Activated naive CD4-positive, alpha-beta T cell treated with anti-CD3 and anti-CD28 coated beads, Interleukin-2, amount 50 U/mL, for 72 hours (primary cell): ENCODE measurements at regions not wholly inside any gene's neighbourhood (a gene's known extent, or its start where the extent isn't known, plus 50 kb on each side); places are given as distances from the start of the nearest gene placed in this dataset.
"Not testable (repeated sequence)": the region's sequence is repeated elsewhere in the genome, so short reads cannot be mapped to it uniquely, and the experiment has no call there.

ENCODE experiments used
- ATAC-seq, 2 donors: fragments of 150-1000 bp; cut with Tn5 transposase; 2 replicates each; pipeline ENCODE4 v1.10.0; 2021; ENCODE audit warnings: mild to moderate bottlenecking in 2 of 2, moderate library complexity in 2 of 2
- DNase-seq, 2 donors: peaks; one replicate each; pipeline ENCODE4 v3.0.0; 2021 to 2022; ENCODE audit warnings: low spot score in 2 of 2
- H3K27ac Mint-ChIP-seq, 2 donors: one replicate each; pipeline ENCODE4 v1.8.0; 2022; ENCODE audit warnings: mild to moderate bottlenecking in 2 of 2, mixed read lengths in 2 of 2
- H3K36me3 Mint-ChIP-seq, 2 donors: one replicate each; pipeline ENCODE4 v1.8.0; 2022; ENCODE audit warnings: mixed read lengths in 2 of 2
- H3K9me3 Mint-ChIP-seq, 2 donors: one replicate each; pipeline ENCODE4 v1.8.0; 2022; ENCODE audit warnings: mixed read lengths in 2 of 2

GRCh38 chr9:115414561-115414960 lies 296.6 kb upstream of the TNC start:
- ATAC-seq, result no peak
- peaks cover 0 to 4% of the 10 kb centered on the region in 2 donors for H3K36me3 Mint-ChIP-seq

GRCh38 chr9:115415450-115415849 lies 297.5 kb upstream of the TNC start:
- Mint-ChIP-seq H3K27ac (no peak overlapping the region), H3K36me3 (peaks cover 2 to 5% of the 10 kb centered on the region in 2 donors), H3K9me3 (peaks cover under 1 to 4% of the 10 kb centered on the region in 2 donors)
- no peak for ATAC-seq
- no peak for DNase-seq

More at GRCh38 chr9:115414561-115414960, 296.6 kb upstream of the TNC start:
- peaks cover 0 to 7% of the 10 kb centered on the region in 2 donors for H3K9me3 Mint-ChIP-seq
- no peak overlapping the region for H3K27ac Mint-ChIP-seq
- DNase-seq, result no peak

- ATAC-seq (no peak), DNase-seq (no peak)
- H3K9me3 Mint-ChIP-seq, result peaks cover 4% of the 10 kb centered on the region in 2 donors
- no peak overlapping the region for H3K27ac Mint-ChIP-seq
- peaks cover 5 to 9% of the 10 kb centered on the region in 2 donors for H3K36me3 Mint-ChIP-seq
Observed at GRCh38 chr9:115416299-115416698, 298.3 kb upstream of the TNC start.

- H3K9me3 Mint-ChIP-seq, H3K27ac Mint-ChIP-seq, DNase-seq: not testable (repeated sequence)
Observed at GRCh38 chr9:115418181-115418580, 300.2 kb upstream of the TNC start.

GRCh38 chr9:115422932-115423440 lies 305.0 kb upstream of the TNC start:
- DNase-seq (no peak), ATAC-seq (no peak)
- Mint-ChIP-seq H3K27ac (no peak overlapping the region), H3K36me3 (peaks cover 5 to 9% of the 10 kb centered on the region in 2 donors), H3K9me3 (peaks cover 4 to 8% of the 10 kb centered on the region in 2 donors)

More at GRCh38 chr9:115418181-115418580, 300.2 kb upstream of the TNC start:
- ATAC-seq, H3K36me3 Mint-ChIP-seq: not testable (repeated sequence)

- peaks cover 5 to 9% of the 10 kb centered on the region in 2 donors for H3K36me3 Mint-ChIP-seq
- peaks cover 4 to 8% of the 10 kb centered on the region in 2 donors for H3K9me3 Mint-ChIP-seq
- DNase-seq, result no peak
- no peak for ATAC-seq
- no peak overlapping the region for H3K27ac Mint-ChIP-seq
Observed at GRCh38 chr9:115423646-115424045, 305.7 kb upstream of the TNC start.

GRCh38 chr9:115425601-115426000 lies 307.6 kb upstream of the TNC start:
- DNase-seq (no peak), ATAC-seq (no peak)
- peaks cover 2% of the 10 kb centered on the region in 2 donors for H3K36me3 Mint-ChIP-seq
- peaks cover 4 to 6% of the 10 kb centered on the region in 2 donors for H3K9me3 Mint-ChIP-seq
- H3K27ac Mint-ChIP-seq, result no peak overlapping the region

GRCh38 chr9:115437418-115437817 lies 319.5 kb upstream of the TNC start:
- Mint-ChIP-seq H3K9me3 (no peaks in the 10 kb centered on the region), H3K36me3 (no peaks in the 10 kb centered on the region), H3K27ac (no peak overlapping the region)
- DNase-seq (no peak), ATAC-seq (no peak)

- H3K27ac Mint-ChIP-seq, result no peak overlapping the region
- ATAC-seq (no peak), DNase-seq (no peak)
- peaks cover 0 to 6% of the 10 kb centered on the region in 2 donors for H3K9me3 Mint-ChIP-seq
- H3K36me3 Mint-ChIP-seq, result no peaks in the 10 kb centered on the region
Observed at GRCh38 chr9:115439641-115440040, 321.7 kb upstream of the TNC start.

GRCh38 chr9:115442054-115442453 lies 324.1 kb upstream of the TNC start:
- Mint-ChIP-seq H3K9me3 (peaks cover 0 to 6% of the 10 kb centered on the region in 2 donors), H3K36me3 (no peaks in the 10 kb centered on the region), H3K27ac (no peak overlapping the region)
- ATAC-seq (no peak), DNase-seq (no peak)

- peaks cover 0 to 6% of the 10 kb centered on the region in 2 donors for H3K9me3 Mint-ChIP-seq
- H3K36me3 Mint-ChIP-seq, result no peaks in the 10 kb centered on the region
- H3K27ac Mint-ChIP-seq, result no peak overlapping the region
- DNase-seq, result no peak
- no peak for ATAC-seq
Observed at GRCh38 chr9:115443890-115444289, 325.9 kb upstream of the TNC start.

GRCh38 chr9:115444959-115445358 lies 327.0 kb upstream of the TNC start:
- DNase-seq (no peak), ATAC-seq (no peak)
- H3K36me3 Mint-ChIP-seq, result no peaks in the 10 kb centered on the region

GRCh38 chr9:115445655-115446054 lies 327.7 kb upstream of the TNC start:
- Mint-ChIP-seq H3K36me3 (no peaks in the 10 kb centered on the region), H3K9me3 (peaks cover 0 to 6% of the 10 kb centered on the region in 2 donors), H3K27ac (no peak overlapping the region)
- DNase-seq (no peak), ATAC-seq (no peak)

More at GRCh38 chr9:115444959-115445358, 327.0 kb upstream of the TNC start:
- no peak overlapping the region for H3K27ac Mint-ChIP-seq
- H3K9me3 Mint-ChIP-seq, result peaks cover 0 to 6% of the 10 kb centered on the region in 2 donors

- no peak for DNase-seq
- H3K36me3 Mint-ChIP-seq, result peaks cover 0 to 4% of the 10 kb centered on the region in 2 donors
- peaks cover 0 to 5% of the 10 kb centered on the region in 2 donors for H3K9me3 Mint-ChIP-seq
- H3K27ac Mint-ChIP-seq, result no peak overlapping the region
- no peak for ATAC-seq
Observed at GRCh38 chr9:115456515-115456914, 338.6 kb upstream of the TNC start.

- ATAC-seq (no peak), DNase-seq (no peak)
- H3K36me3 Mint-ChIP-seq, result peaks cover 0 to 4% of the 10 kb centered on the region in 2 donors
- no peak overlapping the region for H3K27ac Mint-ChIP-seq
- peaks cover 0 to 5% of the 10 kb centered on the region in 2 donors for H3K9me3 Mint-ChIP-seq
Observed at GRCh38 chr9:115461280-115461679, 343.3 kb upstream of the TNC start.

GRCh38 chr9:115462623-115463022 lies 344.7 kb upstream of the TNC start:
- H3K9me3 Mint-ChIP-seq, result peaks cover 0 to 5% of the 10 kb centered on the region in 2 donors

GRCh38 chr9:115466756-115467155 lies 348.8 kb upstream of the TNC start:
- Mint-ChIP-seq H3K27ac (no peak overlapping the region), H3K36me3 (no peaks in the 10 kb centered on the region), H3K9me3 (no peaks in the 10 kb centered on the region)
- no peak for DNase-seq
- ATAC-seq, result no peak

More at GRCh38 chr9:115462623-115463022, 344.7 kb upstream of the TNC start:
- ATAC-seq (no peak), DNase-seq (no peak)
- Mint-ChIP-seq H3K27ac (no peak overlapping the region), H3K36me3 (peaks cover 0 to 4% of the 10 kb centered on the region in 2 donors)

GRCh38 chr9:115469841-115470240 lies 351.9 kb upstream of the TNC start:
- Mint-ChIP-seq H3K36me3 (no peaks in the 10 kb centered on the region), H3K9me3 (no peaks in the 10 kb centered on the region), H3K27ac (no peak overlapping the region)
- no peak for ATAC-seq
- no peak for DNase-seq
